Colon (tissue), 2 donors: ENCODE measurements at regions not wholly inside any gene's neighbourhood (a gene's known extent, or its start where the extent isn't known, plus 50 kb on each side); places are given as distances from the start of the nearest gene placed in this dataset.
"Not testable (repeated sequence)": the region's sequence is repeated elsewhere in the genome, so short reads cannot be mapped to it uniquely, and the experiment has no call there.

Experiments used
- FAIRE-seq: peaks from 2 replicates; lab custom pipeline; 2012; peaks lifted over from hg19 to GRCh38; lab: Jason Lieb, UNC
- donor health status: control.
- donor health status: control.

DNA sequence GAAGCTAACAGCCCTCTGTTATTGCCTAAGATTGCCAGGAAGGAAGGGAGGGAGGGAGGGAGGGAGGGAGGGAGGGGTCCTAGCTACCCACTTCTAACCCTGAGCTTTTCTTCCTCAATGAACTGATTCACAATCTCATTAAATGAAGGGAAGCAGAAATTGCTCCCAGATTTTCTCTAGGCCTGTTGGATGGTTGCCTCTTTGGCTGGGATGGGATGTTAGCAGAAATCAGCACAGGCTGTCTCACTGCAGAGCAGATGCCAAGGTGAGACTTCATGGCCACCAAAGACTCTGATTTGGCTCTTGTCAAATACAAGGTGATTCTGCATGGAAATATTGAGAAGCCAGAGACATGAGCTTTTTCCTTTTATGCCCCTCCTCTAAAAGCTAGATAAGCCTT, 578.6 kb downstream of the ACTL7B start:
- FAIRE-seq, result no peak

DNA sequence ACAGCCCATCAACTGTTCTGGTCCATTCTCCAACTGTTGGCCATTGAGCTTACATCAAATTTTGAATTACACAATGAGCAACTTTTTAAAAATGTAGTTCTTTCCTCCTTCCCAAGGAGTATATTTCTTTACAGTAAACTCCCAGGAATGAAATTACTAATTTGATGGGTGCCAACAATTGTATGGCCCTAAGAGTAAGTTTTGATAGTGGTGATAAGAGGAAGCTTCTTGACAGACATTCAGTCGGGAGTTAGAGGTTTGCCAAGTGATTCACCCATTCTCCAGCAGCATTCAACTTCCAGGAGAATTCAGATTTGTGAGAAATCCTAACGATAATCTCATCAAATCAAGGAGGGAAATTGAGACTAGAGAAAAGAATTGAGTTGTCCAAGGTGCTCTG, 579.9 kb downstream of the ACTL7B start:
- no peak for FAIRE-seq

DNA sequence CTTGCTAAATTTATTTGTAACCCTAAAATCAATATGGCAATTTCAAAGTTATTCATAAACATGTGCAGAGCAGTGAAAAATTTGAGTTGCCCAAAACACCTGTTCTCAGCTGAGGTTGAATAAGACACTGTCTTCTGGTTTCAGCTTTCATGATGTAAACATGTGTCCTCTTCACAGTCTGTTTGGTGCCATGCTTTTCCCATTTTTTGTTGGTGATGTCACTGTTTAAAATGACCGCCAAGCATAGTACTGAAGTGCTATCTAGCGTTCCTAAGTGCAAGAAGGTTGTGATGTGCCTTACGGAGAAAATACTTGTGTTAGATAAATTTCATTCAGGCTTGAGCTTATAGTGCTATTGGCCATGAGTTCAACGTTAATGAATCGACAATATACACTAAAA, 580.8 kb downstream of the ACTL7B start:
- FAIRE-seq, result no peak

DNA sequence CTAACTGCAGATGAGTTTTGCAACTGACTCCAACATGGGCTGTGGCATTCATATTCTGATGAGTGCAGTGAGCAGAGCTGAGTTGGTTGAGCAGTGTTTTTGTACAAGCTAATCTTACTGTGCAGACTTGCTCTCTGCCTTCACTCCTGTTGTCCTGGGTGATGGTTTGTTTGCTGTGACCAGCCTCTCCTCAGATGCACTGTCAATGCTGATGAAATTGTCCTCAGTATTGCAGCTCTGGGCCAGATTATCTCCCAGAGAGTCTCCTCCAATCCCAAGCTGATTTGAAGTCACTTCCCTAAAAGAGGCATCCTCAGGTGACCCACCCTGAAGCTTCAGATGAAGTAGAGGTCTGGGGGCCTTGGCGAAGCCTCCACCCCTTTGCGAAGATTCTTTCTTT, 581.8 kb downstream of the ACTL7B start:
- no peak for FAIRE-seq

DNA sequence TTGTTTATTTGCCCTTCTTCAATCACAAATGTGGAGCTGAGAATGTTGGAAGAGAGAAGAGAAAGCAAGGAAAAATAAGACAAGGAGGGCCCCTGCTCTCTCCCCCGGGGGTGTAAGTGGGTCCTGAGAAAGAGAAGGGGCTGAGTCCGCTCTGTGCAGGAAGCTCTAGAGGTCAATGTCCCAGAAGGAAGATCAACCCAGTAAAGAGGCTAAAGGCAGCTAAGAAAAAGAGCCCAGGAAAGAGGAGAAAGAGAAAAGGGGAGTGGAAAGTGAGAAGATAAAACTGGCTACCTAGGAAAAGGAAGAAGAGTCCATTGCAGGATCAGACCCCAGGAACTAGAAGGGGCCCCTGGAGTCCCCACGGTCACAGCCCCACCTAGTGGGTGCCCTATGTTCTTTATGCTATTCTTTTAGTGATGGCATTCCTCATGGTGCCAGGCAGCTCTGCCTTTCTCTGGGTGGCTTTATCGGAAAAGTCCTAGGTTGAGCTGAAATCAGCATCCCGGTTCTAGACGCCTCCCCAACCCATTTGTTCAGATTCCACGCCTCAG, 583.4 kb downstream of the ACTL7B start:
- FAIRE-seq, result no peak

DNA sequence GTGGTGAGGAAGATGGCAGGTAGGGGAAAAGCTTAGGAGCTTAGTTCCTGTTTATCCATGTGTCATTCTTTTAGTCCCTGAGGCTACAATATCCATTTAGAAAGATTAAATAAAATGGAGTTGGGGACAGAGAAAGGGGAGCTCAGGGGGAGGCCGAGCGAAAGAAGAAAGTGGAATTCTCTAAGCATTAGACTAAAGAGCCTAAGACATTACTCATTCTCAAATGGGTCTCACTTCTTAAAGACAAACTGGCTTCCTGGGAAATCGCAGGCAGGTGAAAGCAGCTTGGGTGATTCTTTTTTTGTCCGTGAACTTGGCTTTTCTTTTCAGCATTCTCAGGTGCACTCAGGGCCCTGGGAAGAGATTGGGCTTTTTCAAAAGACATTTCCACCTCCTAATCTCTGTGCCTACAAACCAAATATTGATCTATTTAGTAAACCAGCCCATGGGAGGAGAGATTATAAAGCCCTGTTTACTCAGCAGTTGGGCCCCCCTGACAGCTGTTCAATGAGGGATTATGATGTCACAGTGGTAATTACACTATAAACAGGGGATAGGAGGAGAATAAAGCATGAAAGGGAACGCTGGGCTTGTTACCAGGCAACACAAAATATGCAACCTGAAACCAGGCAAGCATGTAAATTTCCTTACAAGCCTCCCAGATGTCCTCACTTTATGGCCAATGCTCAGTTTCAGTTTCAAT, 584.0 kb downstream of the ACTL7B start:
- peak; percentile 78 for FAIRE-seq

DNA sequence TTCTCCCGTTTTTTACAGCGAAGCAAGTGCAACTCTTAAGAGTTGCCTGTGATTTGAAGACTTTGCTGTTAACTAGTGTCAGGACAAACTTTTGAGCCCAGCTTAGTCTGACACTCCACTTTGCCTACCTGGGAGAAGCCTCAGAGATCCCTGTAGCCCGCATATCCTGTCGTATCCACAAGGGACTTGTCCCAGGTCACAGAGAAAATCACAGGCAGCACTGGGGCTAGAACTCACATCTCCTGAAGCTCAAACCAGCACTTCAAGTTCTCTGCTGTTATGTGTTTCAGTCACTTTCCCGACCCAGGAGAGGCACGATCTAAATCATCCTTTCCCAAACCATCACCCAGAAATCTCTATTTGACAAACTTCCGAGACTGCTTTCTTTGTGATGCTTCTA, 584.5 kb downstream of the ACTL7B start:
- FAIRE-seq, result no peak

DNA sequence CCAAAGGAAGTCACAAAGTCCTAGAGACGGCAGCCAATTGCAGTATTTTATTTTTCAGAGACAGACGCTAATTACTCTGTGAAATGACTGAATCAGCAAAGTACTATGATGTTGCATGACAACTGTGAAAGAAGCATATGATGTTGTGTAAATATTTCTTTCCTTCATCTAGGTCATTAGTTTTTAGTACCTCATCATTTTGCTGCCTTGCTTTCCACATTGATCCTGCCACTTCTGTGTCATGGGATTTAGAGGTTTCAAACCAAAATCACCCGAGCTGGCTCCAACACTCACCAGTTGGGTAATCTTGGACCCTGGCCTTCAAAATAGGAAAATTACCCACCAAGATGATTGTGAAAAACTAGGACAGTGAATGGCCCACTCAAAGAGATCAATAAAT, 585.2 kb downstream of the ACTL7B start:
- no peak for FAIRE-seq

DNA sequence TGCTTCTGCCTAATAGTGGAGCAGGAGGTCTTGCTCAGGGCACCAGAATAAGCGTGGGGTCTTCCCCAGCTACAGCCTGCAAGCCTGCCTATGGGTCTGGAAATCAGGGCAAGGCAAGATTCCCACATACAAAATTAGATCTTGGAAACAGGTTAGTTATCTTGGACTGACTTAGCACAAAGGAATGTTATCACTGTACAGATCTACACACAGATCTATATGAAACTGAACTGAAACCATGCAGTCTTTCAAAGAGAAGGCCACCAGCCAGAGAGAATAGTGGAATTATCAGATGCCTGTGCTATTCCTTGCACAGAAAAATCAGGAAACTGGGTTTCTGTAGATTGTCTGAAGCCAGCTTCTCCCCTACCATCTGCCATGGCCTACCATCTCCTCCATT, 585.7 kb downstream of the ACTL7B start:
- FAIRE-seq, result no peak

DNA sequence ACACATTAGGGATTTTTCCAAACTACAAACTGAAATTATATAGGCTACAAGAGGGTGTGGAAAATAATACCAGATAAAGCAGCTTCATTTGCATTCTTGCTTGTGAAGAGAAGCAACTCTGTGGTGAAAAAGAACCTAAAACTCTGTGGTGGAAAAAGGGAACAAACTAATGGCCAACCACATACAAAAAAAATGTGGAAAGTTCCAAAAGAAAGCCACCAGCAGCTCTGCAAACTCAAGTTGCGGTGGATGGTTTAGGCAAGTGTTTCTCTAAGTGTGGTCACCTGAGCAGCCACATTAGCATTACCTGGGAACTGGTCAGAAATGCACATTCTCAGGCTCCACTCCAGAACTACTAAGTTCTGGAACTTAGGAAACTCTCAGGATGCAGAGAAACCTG, 586.4 kb downstream of the ACTL7B start:
- no peak for FAIRE-seq

DNA sequence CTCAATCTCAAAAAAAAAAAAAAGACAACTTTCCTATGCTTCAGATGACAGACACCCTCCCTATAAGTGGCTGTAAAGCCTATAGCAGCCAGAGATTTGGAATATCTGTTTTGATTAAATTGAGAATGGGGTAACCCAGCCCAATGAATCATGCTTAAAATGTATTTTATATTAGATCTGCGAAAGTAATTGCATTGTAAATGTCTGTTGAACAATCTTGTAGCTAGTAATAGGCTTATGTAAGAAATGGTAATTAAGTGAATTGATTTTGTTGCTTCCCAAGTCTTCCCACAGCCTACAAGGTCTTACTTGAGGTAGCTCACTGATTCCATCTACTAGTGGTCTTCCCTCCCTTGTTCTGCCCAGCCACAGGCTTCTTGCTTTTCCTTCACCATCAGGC, 590.7 kb downstream of the ACTL7B start:
- no peak for FAIRE-seq

DNA sequence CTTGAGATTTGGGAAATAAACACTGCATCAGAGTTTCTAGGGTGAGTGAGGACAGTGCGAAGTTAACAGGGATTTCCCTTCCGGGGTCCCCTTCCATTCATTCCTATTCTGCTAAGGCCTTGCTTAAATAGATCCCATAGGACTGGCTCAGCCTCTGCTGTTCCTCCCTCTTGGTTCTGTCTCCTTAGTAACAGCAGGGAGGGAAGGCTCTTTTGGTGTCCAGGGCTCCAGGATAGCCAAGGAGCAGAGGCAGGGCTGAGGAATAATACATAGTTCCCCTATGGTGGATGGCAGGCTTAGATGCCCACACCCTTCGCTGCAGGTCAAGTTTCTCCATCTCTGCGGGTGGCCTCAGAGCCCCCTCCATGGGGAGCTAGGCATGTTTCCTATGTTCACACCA, 591.7 kb downstream of the ACTL7B start:
- FAIRE-seq, result no peak

DNA sequence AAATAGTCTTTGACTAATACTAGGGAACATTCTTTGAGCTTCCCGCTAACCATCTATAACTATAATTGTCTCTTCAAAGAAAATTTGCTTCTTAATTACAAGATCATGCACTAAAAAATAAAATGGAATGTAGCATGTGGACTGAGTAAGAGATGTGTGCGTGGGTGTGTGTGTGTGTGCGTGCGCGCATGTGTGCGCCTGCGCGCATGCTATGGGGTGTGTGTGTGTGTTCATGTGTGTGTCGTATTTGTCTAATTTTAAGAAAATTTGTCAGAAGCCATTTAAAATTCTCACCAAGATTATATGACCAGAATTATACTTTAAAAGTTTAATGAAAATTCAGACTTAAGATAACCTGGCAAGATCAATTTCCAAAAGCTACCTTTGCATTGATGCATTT, 593.0 kb downstream of the ACTL7B start:
- FAIRE-seq, result no peak

DNA sequence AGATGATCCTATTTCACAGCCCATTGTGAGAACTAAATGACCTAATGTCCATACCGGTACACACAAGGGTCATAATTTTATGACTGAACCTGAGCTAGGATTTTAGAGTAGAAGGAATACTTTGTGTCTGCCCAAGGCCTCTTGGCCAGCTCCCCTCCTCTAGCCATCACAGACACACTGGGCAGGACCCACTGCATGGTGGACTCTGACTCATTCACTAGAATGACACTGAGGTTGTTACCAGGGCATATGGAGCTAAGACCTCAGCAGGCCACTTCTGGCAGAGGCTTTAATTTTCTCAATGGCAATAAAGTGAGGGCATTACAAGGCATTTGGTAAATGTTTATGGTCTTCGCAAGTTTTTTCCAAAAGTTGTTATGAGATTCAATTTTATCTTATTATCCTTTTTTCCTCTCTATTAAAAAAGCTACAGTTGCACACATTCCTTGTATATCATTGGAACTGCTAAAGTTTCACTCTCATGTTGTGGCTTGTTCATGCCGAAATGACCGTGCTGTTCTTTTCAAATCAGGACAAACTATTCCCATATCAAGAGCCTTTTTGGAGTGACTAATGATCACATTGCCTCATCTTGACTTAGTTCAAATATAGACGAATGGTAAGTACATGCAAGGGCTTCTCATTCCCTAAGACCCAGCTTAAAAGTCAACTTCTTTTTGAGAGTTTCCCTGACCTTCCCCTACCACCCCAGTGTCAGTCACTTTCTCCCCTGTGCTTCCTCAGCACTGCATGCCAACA, 595.7 kb downstream of the ACTL7B start:
- no peak for FAIRE-seq

DNA sequence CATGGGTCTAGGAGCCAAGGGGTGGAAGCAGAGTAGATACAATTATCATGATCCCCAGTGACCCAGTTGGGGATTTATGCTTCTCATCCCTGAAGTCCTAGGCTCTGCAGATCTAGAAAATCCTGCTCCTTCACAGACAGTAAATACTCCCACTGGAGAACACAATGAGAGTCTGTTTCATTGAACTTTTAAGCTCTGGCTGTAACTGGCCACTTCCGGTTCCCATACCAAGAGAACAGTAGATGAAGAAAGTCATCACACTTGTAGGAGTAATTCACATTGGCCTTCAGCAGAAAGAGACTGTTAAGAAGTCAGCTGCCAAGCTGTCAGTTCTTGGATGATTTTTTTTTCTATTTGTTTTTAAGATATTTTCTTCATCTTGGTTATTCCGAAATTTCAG, 597.1 kb downstream of the ACTL7B start:
- FAIRE-seq, result no peak

DNA sequence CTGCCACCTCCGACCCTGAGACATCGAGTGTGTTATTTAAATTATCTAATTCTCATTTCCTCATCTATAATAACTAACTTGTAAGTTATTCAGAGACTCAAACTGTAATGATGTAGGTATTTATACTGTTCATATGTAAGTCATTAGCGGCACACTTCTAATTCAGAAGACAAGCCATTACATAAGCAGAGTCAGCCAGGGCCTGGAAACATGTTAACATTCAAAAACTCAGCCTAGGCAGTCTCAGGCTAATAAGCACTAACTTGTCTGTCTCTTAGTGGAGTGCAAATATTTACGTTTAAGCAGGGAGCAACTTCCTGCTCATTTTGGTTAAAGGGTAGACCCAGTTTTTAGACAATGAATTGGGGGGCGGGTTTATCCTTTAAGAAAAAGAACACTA, 598.4 kb downstream of the ACTL7B start:
- no peak for FAIRE-seq

DNA sequence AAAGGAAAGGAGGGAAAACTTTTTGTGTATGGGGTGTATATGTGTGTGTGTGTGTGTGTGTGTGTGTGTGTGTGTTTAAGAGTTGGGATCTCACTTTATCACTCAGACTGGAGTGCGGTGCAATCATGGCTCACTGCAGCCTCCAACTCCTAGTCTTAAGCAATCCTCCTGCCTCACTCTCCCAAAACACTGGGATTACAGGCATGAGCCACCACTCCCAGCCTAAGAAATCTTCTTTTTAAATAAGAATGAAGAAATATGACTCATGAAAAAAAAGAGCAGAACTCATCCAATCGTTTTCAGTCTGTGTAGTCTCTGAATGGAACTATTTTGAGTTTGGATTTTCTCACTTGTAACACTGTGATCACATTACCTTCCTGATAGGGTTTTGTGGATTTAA, 601.5 kb downstream of the ACTL7B start:
- no peak for FAIRE-seq

DNA sequence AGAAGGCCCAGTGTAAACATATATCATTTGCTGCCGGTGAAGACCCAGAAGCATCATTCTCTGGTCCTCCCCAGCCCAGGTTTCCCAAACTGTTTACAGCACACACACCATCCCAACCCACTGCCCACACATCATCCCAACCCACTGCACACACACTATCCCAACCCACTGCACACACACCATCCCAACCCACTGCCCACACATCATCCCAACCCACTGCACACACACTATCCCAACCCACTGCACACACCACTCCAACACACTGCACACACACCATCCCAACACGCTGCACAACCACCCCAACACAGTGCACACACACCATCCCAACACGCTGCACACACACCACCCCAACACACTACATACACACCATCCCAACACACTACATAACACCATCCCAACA, 608.4 kb downstream of the ACTL7B start:
- FAIRE-seq, result not testable (repeated sequence)

DNA sequence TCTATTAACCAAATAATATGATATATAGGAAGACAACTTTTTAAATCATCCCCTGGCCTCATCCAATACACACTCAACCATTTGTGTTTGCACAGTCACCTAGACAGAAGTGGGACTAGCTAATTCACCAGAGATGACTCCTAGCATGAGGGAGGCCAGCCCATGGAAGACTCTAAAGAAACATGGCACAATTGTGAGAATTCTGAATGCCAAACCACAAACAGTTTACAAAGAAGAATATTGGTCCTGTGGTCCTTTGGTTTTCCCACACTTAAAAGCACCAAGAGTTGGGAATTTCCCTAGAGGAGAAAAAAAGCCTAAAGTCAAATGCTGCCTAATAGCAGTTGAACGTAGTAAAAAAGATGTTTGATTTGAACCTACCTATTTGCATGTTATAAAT, 609.9 kb downstream of the ACTL7B start:
- FAIRE-seq, result no peak

DNA sequence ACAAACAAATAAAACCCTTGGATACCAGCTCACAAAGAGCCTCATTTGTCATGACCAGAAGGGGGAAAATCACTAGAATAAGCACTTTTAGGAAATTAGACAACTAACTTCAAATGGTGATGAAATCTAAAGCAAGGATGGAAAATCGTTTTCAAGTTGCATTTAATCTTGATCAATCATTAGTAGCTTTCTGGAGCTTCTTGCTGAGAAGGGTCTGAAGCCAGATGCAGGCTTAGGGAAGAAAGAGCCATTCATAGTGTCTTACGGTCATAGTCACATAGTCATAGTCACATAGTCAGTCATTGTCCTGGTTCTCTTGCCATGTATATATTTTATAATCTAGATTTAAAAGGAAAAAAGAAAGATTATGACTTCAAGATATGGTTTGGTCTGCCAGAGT, 610.5 kb downstream of the ACTL7B start:
- no peak for FAIRE-seq

DNA sequence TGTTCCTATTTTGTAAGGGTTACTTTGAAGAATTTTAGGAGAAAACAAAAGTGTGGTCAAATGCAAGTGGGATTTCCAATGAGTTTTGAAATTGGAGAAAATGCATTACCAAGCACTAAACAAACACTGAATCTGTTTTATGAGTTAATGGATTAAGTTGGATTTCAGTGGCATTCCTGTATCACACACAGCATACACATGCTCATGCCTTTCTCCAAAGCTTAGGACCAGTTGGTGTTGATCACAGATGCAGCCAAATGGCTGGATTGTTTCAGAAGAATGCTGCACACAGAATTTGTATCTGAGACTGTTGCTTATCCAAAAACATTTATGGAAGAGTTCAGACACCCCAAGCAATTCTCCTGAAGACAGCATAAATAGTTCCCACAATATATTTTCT, 611.1 kb downstream of the ACTL7B start:
- FAIRE-seq, result no peak

DNA sequence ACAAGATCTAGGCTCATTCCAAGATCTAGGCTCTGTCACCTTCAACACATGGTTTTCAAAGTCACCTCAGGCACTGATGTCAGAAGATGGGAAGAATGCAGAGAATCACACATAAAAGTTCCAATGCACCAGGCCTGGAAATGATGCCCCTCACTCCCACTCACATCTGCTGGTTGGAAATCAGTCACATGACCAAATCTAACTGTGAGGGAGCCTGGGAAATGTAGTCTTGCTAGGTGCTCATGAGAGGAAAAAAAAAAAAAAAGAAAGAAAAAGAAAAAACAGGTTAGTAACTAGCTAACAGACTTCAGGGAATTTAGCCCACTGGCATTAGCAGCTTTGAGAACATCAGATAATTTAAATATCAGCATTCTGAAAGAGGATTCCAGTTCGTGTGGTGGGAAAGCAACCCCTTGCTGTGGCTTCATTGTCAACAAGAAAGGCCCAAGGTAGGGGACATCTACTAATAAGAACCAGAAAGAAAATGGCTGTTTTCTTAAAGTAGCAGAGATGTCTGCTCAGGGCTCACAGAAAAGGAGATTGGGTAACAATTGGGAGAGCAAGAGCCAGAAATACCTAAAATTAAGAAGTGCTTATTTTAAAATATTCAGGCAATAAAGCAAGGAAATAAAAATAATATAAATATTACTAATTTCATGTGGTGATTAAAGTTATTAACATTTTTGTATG, 614.3 kb downstream of the ACTL7B start:
- FAIRE-seq, result no peak

DNA sequence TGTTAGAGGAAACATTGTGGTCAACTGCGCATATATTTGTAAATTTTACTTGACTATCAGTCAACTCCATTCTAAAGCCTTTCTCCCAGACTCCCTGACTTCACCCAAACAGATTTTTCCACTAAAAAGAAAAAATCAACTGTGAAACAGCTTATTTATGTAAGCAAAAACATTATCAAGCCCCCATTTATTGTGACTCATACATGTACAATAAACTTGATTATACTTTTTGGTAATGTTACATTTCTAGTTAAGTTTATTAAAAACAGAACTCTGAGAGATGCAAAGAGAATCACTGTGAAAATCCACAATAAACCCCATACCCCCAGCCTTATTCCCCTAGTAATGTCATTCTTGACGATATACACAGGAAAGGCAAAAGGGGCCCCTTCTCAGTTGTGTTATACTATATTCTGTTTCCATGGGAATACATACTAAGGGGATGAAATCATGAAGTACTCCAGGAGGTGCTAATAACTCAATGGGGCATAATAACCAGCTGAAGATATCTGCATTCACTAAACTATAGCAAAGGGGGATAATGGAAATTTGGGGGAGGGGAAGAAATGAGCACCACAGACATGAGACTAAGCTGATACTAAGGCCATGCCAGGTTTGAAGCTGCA, 616.0 kb downstream of the ACTL7B start:
- no peak for FAIRE-seq
